ENCODE measurements at regions not wholly inside any gene's neighbourhood (a gene's known extent, or its start where the extent isn't known, plus 50 kb on each side); places are given as distances from the start of the nearest gene placed in this dataset.

DNA sequence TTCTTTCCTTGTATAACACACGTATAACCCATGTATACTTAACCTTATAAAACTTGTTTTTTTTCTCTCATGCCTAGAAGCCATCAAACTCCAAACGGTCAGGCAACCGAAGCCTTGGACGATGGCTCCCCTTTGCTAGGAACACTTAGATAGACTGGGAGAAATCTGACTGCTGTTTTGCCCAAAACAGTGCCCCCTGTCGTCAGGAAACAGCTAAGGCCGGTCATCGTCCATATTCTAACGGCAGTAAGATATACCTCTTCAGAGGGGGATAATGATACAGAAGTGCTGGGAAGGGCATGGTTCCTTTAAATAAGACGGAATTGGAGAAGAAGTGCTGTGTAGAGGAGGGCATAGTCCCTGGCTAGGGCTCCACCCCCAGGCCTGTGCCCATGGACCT is 130.5 kb downstream of the SLC41A2 start:
- H3K4me3 ChIP-seq (ENCODE audit: low read depth, low read length) = no peak overlapping the region
- peak; percentile 36 for TF ChIP-seq CTCF (conservative IDR thresholded peaks at IDR 0.05; ENCODE audit: low read depth, low read length)
- DNase-seq (ENCODE audit: low read depth) = no peak

GRCh38 chr12:104825408-104825807 is 132.7 kb downstream of the SLC41A2 start:
- peak; percentile 32 for TF ChIP-seq CTCF (conservative IDR thresholded peaks at IDR 0.05; ENCODE audit: low read depth, low read length)
- no peak for DNase-seq (ENCODE audit: low read depth)
- H3K4me3 ChIP-seq (ENCODE audit: low read depth, low read length) = no peak overlapping the region

DNA sequence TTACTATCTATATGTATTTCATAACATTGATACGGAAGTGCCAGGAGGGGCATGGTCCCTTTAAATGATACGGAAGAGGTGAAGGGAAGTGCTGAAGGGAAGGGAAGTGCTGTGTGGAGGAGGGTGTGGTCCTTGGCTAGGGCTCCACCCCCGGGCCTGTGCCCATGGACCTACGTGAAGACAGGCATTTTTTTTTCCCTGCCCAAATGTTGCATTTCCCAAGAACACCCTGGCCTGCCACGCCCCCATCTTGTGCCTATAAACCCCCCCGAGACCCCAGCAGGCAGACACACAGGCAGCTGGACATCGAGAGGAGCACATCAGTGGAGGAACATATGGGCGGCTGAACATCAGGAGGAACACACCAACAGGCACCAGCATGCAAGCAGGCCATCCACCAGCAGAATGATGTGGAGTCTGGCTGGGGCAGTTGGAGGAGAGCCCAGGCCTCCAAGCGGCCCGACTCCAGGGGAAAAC is 134.1 kb downstream of the SLC41A2 start:
- TF ChIP-seq CTCF (conservative IDR thresholded peaks at IDR 0.05; ENCODE audit: low read depth, low read length) = no peak
- no peak overlapping the region for H3K4me3 ChIP-seq (ENCODE audit: low read depth, low read length)
- no peak for DNase-seq (ENCODE audit: low read depth)

- DNase-seq (ENCODE audit: low read depth) = no peak
- TF ChIP-seq CTCF (conservative IDR thresholded peaks at IDR 0.05; ENCODE audit: low read depth, low read length) = no peak
- H3K4me3 ChIP-seq (ENCODE audit: low read depth, low read length) = no peak overlapping the region
Observed at GRCh38 chr12:104822941-104823340, 135.1 kb downstream of the SLC41A2 start.

DNA sequence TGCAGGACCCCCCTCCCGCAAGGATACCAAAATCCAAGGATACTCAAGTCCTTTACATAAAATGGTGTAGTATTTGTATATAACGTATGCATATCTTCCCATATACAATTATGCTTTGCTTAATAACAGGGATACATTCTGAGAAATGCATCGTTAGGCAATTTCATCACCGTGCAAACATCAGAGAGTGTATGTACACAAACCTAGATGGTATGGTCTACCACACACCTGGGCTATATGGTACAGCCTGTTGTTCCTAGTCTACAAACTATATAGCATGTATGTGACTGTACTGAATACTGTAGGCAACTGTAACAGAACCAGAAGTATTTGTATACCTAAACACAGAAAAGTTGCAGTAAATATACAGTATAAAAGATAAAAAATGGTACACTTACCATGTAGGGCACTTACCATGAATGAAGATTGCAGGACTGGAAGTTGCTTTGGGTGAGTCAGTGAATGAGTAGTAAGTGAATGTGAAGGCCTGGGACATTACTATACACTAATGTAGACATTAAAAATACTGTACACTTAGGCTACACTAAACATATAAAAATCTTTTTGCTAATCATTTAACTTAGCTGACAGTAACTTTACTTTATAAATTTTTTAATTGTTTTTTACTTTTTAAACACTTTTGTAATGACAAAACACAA is 141.1 kb downstream of the SLC41A2 start:
- DNase-seq (ENCODE audit: low read depth) = no peak
- H3K4me3 ChIP-seq (ENCODE audit: low read depth, low read length) = no peak overlapping the region
- no peak for TF ChIP-seq CTCF (conservative IDR thresholded peaks at IDR 0.05; ENCODE audit: low read depth, low read length)

- no peak for DNase-seq (ENCODE audit: low read depth)
- no peak for TF ChIP-seq CTCF (conservative IDR thresholded peaks at IDR 0.05; ENCODE audit: low read depth, low read length)
- no peak overlapping the region for H3K4me3 ChIP-seq (ENCODE audit: low read depth, low read length)
Observed at GRCh38 chr12:104815935-104816334, 142.2 kb downstream of the SLC41A2 start.

GRCh38 chr12:104814944-104815343 is 143.1 kb downstream of the SLC41A2 start:
- no peak for TF ChIP-seq CTCF (conservative IDR thresholded peaks at IDR 0.05; ENCODE audit: low read depth, low read length)
- H3K4me3 ChIP-seq (ENCODE audit: low read depth, low read length) = no peak overlapping the region
- no peak for DNase-seq (ENCODE audit: low read depth)

Measured in epithelial cell of proximal tubule (primary cell).